ENCODE measurements at regions not wholly inside any gene's neighbourhood (a gene's known extent, or its start where the extent isn't known, plus 50 kb on each side); places are given as distances from the start of the nearest gene placed in this dataset.

DNA sequence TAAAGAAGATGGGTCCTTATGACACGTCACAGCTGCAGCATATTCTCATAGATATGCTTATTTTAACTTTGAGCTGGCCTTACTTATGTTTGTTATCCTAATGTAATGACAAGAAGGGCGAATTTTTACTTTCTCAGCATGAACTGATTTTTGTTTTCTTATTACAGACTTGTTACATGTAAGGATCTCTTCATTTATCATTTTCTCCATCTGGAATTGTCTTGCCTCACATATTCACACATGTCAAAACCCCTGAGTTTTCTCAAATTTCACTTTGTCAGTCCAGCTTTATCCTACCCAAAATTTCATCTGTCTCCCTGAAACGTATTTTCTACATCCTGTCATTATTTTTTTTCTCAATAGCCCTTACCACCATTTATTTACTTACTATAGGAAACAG lies 1774.0 kb upstream of the PRR20A start:
- no peak for DNase-seq (ENCODE audit: extremely low read depth, low read depth)

DNA sequence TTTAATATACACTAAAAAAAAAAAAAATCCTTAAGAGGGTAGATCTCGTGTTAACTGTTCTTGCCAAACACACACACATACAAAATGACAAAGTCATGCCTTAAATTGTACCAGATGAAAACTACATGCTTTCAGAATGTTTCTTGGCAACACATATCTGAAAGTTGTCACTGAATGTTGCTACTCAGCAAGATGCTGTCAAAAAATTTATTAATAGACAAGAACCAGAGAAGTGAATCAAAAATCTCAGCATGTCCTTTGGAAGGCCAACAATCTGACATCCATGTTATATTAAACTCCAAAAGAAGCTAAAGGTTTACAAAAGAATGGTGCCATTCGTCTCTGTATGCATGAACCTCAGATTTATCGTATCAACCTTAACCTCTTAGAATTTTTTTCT lies 1746.2 kb upstream of the PRR20A start:
- DNase-seq (ENCODE audit: extremely low read depth, low read depth) = no peak

DNA sequence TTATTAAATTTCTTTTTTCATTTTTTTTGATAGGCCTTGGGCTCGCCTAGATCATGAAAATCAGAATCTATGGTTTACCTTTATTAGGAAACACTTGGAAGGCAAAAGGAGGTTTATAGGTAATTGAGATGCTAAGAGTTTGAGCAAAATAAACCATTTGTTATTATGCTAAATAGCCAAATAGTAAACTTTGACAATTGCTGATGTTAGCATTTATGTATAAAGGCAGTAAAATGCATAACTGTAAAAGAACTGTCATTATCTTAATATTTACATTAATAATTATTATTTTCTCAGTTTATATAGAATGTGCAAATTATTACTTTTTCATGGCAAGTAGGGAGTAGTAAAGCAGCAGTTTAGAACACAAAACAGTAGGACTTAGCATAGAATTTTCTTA lies 1737.8 kb upstream of the PRR20A start:
- DNase-seq (ENCODE audit: extremely low read depth, low read depth) = no peak

DNA sequence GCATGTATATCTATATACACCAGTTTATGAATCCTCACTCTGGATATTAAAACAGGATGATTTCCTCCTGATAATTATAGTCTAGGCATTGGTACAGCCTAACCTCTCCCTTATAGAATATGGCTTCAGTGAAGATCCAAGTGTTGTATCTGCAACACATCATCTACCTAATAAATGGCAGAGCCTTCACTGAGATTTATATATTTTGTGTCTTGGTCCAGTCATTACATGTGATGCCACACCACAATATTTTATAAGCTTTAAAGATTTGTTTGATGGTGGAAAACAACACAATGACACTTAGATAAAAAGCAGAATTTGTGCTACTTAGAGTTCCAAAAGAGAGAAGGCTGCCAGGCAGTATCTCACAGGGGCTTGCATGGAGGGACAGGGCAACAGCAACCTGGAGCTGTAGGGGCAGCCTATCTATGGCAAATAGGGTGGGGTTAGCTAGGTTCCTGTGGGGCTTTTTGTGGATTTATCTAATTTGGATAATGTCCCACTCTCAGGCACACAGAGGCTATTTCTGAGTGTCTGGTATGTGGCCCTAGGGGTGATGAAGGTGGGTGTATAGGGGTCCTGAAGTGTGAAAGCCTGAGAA lies 1736.7 kb upstream of the PRR20A start:
- DNase-seq (ENCODE audit: extremely low read depth, low read depth) = no peak

- DNase-seq (ENCODE audit: extremely low read depth, low read depth) = no peak
Measured at GRCh38 chr13:55410398-55411330, 1730.1 kb upstream of the PRR20A start.

GRCh38 chr13:55418095-55418494 lies 1722.6 kb upstream of the PRR20A start:
- no peak for DNase-seq (ENCODE audit: extremely low read depth, low read depth)

- no peak for DNase-seq (ENCODE audit: extremely low read depth, low read depth)
Measured at GRCh38 chr13:55432814-55433213, 1707.9 kb upstream of the PRR20A start.

DNA sequence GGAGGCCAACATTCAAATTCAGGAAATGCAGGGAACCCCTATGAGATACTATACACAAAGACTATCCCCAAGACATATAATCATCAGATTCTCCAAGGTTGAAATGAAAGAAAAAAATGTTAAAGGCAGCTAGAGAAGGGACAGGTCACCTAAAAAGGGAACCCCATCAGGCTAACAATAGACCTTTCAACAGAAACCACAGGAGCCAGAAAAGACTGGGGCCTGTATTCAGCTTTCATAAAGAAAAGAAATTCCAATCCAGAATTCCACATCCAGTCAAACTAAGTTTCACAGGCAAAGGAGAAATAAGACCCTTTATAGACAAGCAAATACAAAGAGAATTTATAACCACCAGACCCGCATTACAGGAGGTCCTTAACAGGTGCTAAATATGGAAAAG lies 1703.6 kb upstream of the PRR20A start:
- DNase-seq (ENCODE audit: extremely low read depth, low read depth) = no peak

DNA sequence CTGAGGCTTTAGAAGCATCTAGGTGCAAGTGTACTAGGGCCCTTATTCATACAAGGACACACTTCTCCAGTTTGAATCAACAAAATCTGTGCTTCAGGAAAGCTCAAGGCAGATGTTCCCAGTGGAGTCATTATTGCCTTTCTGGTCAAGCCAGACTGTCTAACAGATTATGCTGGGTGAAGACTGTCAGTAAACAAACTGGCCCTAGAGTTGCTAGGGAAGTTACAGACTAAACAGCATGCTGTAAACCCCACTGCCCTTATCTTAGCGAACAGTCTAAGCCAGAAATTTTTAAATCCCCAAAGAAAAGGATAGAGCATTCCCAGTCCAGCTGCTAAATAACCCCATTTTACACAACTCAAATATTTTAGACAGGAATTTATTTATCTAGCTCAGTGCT lies 1701.3 kb upstream of the PRR20A start:
- no peak for DNase-seq (ENCODE audit: extremely low read depth, low read depth)

GRCh38 chr13:55440465-55441085 lies 1700.1 kb upstream of the PRR20A start:
- DNase-seq (ENCODE audit: extremely low read depth, low read depth) = no peak

DNA sequence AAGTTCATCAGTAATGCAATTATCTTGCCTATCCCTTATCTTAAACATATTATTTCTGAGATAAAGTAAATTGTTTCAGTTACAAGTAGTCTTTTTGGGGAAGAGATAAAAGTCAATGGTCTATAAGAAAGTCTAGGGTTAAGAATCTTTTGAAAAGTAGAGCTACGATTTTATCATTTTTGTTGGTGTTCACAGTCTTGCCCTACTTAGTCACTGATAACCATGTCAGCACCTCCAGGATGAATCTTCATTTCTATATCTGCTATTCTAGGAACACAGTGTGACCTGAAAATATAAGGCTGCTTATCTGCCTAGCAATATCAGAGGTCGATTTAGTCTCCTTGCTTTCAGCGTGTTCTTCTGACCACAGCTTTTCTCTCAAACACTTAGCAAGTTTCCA lies 1676.5 kb upstream of the PRR20A start:
- DNase-seq (ENCODE audit: extremely low read depth, low read depth) = no peak

- no peak for DNase-seq (ENCODE audit: extremely low read depth, low read depth)
Measured at GRCh38 chr13:55467476-55467875, 1673.2 kb upstream of the PRR20A start.

DNA sequence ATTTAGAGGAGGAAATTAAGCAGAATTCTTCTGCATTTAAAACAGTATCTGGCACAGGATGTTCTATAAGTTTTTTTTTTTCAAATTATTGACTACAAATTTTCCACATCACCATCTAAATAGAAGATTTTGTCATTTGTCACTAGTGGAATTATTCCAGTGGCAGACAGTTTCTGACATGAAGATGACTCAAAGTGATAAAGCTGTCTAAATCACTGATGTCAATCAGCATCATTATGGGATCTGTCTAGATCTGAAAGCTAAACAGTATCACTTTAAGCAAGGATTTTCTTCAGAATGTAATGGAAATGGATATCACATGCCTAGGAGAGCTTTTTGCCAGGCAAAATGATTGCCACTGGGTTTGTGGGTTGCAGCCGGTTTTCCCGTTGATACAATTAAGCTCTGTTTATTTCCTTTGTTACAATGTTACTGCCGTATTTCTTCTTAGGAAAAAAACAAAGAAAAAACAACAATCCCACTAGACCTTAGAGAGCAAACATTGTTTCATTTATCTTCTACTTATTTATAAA lies 1657.0 kb upstream of the PRR20A start:
- DNase-seq (ENCODE audit: extremely low read depth, low read depth) = no peak

DNA sequence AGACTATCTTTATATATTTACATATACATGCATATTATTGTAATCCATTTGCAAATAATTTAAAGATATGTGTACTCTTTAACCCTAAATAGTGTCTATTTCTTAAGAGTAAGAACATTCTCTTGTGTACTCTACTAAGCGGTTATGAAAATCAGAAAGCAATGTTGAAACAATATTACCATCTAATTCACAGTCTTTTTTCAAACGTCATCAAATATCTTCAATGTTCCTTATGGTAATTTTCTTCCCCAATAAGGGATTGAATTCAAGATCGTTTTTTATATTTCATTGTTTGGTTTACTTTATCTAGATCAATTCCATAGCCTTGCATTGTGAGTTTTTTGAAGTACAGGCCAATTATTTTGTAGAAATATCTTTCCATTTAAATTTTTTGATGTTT lies 1647.4 kb upstream of the PRR20A start:
- no peak for DNase-seq (ENCODE audit: extremely low read depth, low read depth)

GRCh38 chr13:55497486-55497885 lies 1643.2 kb upstream of the PRR20A start:
- DNase-seq (ENCODE audit: extremely low read depth, low read depth) = no peak

DNA sequence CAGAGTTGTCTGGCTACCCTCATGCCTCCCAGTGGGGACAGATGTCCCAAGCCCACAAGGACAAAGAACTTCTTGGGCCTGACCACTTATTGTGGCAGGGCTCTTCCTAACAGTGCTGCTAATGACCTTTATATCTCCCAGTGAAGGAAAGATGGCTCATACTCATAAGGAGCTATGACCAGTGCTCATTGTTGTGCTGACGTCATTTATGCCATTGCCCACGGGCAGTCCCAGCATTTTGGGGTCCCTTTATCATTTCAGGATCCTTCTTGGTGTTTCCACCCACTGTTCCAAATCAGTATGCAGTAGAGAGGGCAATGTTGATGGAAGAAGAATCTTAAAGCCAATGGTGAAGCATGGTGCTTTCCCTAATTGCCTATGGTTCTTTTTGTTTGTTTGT lies 1640.0 kb upstream of the PRR20A start:
- DNase-seq (ENCODE audit: extremely low read depth, low read depth) = no peak

DNA sequence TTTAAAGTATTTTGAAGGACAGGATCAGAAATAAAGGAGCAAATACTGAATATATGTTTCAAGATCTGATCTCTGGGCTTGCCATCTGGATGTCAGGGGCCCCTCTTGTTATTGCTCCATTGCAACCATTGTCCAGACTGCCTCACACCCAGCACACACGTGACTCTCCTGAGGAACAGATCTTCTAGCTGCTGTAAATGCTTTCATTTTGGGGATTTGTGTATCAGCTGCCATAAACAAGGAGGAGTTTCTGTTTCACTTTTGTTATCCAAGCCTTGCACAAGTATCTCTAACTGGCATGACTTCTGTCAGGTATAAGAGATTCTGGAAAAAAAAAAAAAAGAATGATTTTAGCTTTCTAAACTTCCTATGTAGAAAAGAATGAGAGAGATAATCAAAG lies 1624.1 kb upstream of the PRR20A start:
- no peak for DNase-seq (ENCODE audit: extremely low read depth, low read depth)

DNA sequence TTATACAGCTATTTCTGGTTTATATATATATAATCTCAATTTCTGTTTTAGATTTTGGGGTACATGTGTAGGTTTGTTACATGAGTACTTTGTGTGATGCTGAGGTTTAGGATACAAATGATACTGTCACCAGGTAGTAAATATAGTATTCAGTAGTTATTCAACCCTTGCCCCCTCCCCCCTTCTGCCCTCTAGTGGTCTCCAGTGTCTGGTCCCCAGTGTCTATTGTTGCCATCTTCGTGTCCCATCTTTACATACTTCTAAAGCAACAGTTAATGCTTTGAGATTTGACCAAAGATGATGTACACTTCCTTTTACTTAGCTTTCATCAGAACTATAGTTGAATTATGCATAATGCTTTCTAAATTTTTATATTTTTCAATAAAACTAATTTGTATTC lies 1623.4 kb upstream of the PRR20A start:
- no peak for DNase-seq (ENCODE audit: extremely low read depth, low read depth)

DNA sequence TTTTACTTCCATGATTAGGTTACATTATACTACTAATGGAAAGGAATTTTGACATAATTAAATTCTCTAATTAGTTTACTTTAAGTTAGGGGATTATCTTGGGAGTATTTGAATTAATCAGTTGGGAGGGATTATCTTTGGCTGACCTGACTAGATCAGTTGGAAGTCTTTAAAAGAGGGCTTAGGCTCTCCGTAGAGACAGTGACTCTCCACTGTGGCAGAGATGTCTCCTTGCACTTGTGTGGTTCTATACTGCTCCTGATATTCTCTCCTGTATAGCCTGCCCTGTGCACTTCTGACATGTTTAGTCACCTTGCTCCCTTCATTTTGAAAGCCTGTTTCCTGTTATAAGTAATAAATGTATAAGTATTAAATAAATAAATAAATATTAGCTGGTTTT lies 1612.3 kb upstream of the PRR20A start:
- DNase-seq (ENCODE audit: extremely low read depth, low read depth) = no peak

DNA sequence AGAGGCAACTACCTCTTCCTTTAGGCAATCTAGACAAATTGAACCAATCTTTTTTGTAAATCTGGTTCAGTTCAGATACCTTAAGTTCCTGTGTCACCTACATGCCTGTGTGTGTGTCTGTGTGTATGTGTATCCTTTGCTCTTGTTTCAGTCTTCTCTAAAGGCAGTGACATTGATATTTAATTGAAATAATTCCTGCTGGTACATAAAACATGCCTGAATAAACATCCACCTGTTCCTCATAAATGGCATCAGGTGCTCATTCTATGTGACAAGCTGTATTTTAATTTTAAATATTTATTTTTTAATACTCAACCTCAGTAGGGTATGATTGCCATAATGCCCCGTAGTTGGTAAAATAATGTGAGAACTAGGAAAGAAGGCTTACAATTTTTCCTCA lies 1606.4 kb upstream of the PRR20A start:
- DNase-seq (ENCODE audit: extremely low read depth, low read depth) = no peak

DNA sequence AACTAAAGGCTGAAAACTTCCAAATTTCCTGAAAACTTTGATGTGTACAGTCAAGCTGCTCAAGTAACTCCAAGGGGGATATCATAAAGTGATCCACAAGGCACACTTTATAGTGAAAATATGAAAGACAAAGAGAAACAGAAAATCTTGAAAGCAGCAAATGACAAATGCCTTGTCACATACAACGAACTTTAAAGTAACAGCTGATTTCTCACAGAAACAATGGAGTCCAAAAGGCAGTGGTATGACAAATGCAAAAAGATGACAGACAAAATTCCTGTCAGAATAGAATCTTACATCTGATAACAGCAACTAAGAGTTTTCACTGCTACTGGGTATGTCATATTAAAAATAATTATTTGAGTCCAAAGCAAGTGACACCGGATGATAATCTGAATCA lies 1602.3 kb upstream of the PRR20A start:
- no peak for DNase-seq (ENCODE audit: extremely low read depth, low read depth)

- DNase-seq (ENCODE audit: extremely low read depth, low read depth) = no peak
Measured at GRCh38 chr13:55543053-55543452, 1597.7 kb upstream of the PRR20A start.
